Thyroid gland (tissue), 4 donors: ENCODE measurements at regions not wholly inside any gene's neighbourhood (a gene's known extent, or its start where the extent isn't known, plus 50 kb on each side); places are given as distances from the start of the nearest gene placed in this dataset.

Experiments
- POLR2A ChIP-seq, 2 donors: fragments of 450-650 bp; IDR thresholded peaks; one replicate each; pipeline ENCODE4 v1.6.1; 2017; ENCODE audit warnings: antibody characterized with exemption in 2 of 2, mild to moderate bottlenecking in 2 of 2, moderate library complexity in 1 of 2
- TF ChIP-seq, protein P1 (sequence below), 6 experiments: fragments of 200-600 bp in 3 of 6; fragments of 450-650 bp in 3 of 6; sonication (generic) in 3 of 6; IDR thresholded peaks; one replicate each; pipeline ENCODE4 v1.5.1; 2016 to 2019; ENCODE audit warnings: antibody characterized with exemption in 6 of 6, mild to moderate bottlenecking in 2 of 6, inconsistent platforms in 1 of 6, moderate library complexity in 1 of 6

DNA sequence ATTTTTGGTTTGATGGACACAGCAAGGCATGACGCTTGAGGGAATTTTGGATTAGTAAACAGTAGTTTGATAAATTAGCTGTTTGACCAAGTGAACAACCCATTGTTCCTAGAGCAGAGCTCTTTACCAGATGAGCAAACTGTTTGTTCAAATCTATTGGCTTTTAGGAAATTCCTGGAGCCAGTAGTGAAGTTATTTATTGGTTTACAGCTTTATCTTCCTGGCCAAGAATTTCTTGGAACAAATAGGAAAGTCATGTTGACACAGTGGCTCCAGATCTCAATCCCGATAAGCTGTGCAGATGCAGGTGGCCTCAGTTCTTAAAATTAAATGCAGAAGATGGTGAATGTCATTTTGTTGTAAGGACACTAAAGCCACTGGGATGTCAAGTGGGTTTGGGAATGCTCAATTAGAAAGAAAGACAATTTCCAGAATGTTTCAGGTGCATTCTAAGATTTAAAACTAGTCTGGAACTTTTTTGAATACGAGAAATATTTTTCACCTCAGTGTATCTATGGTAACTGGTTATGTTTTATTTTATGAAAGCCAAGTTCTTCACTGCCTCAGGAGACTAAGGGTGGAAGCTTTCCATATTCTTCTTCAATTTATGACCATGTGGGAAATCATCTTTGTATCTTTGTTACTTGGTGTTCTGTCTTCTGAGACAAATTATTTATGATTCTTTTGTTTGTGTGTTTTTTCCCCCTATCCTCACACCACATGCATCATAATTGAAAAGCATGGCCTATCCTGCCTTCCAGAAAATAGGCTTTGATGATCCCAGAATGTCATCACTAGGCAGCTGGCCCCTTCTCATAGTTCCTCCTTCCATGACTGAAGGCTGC lies 554.5 kb downstream of the STIM2 start:
- TF ChIP-seq, protein P1, sequence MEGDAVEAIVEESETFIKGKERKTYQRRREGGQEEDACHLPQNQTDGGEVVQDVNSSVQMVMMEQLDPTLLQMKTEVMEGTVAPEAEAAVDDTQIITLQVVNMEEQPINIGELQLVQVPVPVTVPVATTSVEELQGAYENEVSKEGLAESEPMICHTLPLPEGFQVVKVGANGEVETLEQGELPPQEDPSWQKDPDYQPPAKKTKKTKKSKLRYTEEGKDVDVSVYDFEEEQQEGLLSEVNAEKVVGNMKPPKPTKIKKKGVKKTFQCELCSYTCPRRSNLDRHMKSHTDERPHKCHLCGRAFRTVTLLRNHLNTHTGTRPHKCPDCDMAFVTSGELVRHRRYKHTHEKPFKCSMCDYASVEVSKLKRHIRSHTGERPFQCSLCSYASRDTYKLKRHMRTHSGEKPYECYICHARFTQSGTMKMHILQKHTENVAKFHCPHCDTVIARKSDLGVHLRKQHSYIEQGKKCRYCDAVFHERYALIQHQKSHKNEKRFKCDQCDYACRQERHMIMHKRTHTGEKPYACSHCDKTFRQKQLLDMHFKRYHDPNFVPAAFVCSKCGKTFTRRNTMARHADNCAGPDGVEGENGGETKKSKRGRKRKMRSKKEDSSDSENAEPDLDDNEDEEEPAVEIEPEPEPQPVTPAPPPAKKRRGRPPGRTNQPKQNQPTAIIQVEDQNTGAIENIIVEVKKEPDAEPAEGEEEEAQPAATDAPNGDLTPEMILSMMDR (IDR thresholded peaks at IDR 0.05) = no peak
- no peak for TF ChIP-seq POLR2A (IDR thresholded peaks at IDR 0.05)
